ENCODE measurements at regions not wholly inside any gene's neighbourhood (a gene's known extent, or its start where the extent isn't known, plus 50 kb on each side); places are given as distances from the start of the nearest gene placed in this dataset.

DNA sequence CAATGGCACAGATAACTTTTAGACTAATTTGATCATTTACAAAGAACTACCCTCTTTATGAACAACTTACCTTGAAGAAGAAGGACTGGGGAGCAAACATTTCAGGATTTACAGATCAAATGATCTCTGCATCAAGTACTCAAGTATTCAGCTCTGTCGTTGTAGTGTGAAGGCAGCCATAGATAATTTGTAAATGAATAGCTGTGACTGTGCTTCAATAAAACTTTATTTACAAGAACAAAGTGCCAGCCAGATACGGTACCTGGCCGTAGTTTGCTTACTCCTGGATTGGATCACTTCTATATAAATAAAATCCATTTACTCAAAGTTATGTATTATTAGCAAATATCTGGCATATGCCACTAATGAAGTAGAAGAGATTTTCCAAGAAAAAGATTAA is 388.2 kb upstream of the SEMA3A start:
- TF ChIP-seq, protein P1, sequence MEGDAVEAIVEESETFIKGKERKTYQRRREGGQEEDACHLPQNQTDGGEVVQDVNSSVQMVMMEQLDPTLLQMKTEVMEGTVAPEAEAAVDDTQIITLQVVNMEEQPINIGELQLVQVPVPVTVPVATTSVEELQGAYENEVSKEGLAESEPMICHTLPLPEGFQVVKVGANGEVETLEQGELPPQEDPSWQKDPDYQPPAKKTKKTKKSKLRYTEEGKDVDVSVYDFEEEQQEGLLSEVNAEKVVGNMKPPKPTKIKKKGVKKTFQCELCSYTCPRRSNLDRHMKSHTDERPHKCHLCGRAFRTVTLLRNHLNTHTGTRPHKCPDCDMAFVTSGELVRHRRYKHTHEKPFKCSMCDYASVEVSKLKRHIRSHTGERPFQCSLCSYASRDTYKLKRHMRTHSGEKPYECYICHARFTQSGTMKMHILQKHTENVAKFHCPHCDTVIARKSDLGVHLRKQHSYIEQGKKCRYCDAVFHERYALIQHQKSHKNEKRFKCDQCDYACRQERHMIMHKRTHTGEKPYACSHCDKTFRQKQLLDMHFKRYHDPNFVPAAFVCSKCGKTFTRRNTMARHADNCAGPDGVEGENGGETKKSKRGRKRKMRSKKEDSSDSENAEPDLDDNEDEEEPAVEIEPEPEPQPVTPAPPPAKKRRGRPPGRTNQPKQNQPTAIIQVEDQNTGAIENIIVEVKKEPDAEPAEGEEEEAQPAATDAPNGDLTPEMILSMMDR (IDR thresholded peaks at IDR 0.05; ENCODE audit: low read length): no peak
- TF ChIP-seq EZH2 (optimal IDR thresholded peaks at IDR 0.05; ENCODE audit: low read depth, low read length) (no peak), EZH2phosphoT487 (IDR thresholded peaks at IDR 0.05; ENCODE audit: low read length) (no peak)

Data from MM.1S (cell line).